GM13976 (cell line): ENCODE measurements at regions not wholly inside any gene's neighbourhood (a gene's known extent, or its start where the extent isn't known, plus 50 kb on each side); places are given as distances from the start of the nearest gene placed in this dataset.

ENCODE experiments used
- DNase-seq: peaks from one replicate; pipeline ENCODE4 v3.0.0; 2012; ENCODE audit warnings: low spot score
- in situ Hi-C: fragments of 300-500 bp; cut with MboI; formaldehyde crosslinking; loops from one replicate; pipeline ENCODE4 v1.12.0; 2022; ENCODE audit warnings: low sequenced_read_pairs, mixed read lengths, inconsistent platforms; ENCODE audit not compliant: unreplicated experiment
- TF ChIP-seq, protein P1 (sequence below): IDR thresholded peaks from 2 replicates; pipeline ENCODE4 v1.5.1; 2012; ENCODE audit warnings: borderline replicate concordance, mild to moderate bottlenecking; ENCODE audit not compliant: insufficient read depth; ENCODE audit errors: extremely low read depth, missing control alignments, control extremely low read depth

DNA sequence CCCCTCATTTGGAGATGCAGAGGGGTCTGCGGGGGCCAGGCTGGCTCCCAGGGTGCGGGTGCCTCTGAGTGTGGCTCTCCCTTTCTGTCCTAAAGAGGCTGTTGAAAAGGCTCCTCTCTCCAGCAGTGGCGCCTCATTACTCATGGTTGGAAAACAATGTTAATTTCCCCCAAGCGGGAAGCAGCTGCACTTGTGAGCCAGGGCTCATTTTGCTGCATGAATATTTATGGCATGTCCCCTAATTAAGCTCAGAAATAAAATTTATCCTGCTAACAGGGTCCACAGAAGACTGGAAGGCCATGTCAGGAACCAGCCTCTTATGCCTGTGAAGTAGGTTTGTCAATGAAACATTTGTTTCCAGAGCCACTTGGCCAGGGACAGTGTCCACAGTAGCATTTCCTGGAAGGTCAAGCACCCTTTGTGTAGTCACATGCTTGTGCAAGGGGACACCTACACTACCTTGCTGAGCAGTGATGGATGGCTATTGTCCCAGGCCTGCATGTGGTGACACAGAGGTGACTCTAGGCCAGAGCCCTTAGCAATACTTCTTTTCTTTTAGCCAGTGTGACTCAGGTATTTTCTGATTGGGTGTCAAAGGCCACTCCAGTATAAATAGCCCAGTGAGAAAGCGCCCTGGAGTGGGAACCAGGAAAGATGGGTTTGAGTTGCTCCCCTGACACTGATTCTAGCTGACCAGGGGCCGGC, 259.0 kb downstream of the FOXD2 start:
- in situ Hi-C loops, result no loop called here
- TF ChIP-seq, protein P1, sequence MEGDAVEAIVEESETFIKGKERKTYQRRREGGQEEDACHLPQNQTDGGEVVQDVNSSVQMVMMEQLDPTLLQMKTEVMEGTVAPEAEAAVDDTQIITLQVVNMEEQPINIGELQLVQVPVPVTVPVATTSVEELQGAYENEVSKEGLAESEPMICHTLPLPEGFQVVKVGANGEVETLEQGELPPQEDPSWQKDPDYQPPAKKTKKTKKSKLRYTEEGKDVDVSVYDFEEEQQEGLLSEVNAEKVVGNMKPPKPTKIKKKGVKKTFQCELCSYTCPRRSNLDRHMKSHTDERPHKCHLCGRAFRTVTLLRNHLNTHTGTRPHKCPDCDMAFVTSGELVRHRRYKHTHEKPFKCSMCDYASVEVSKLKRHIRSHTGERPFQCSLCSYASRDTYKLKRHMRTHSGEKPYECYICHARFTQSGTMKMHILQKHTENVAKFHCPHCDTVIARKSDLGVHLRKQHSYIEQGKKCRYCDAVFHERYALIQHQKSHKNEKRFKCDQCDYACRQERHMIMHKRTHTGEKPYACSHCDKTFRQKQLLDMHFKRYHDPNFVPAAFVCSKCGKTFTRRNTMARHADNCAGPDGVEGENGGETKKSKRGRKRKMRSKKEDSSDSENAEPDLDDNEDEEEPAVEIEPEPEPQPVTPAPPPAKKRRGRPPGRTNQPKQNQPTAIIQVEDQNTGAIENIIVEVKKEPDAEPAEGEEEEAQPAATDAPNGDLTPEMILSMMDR, result no peak
- no peak for DNase-seq

DNA sequence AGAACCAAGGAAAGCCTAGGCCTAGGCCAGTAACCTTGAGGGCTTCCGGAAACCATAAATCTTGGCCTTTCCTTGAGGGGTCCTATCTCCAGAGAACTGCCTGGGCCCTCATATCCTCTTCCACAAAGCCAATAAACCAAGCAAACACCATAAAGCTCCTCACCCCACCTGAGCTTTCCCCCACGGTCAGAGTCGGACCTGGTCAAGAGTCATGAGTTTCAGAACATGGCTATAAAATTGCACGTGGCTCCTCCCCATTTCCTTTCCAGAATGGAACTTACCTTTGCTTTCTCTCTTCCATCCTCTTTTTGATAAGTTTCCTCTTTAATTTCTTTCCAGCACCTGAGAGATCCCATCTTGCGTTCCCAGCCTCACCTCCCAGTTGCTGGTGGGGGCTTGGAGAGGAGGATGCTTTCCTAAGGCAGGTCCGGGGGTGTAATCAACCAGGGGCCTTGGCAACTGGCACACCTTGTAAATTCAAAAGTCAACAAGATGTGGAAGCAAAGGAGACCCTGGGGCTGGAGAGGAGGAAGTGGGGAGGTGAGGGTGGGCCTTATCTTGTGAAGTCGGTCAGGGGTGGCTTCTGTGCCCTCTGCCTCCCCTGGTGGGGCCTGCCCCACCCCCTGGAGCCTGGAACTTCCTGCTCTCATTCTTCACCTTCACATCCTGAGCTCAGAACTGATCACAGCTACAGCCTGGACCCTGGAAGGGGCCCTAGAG, 259.9 kb downstream of the FOXD2 start:
- TF ChIP-seq, protein P1, result no peak
- in situ Hi-C loops, result no loop called here
- DNase-seq, result no peak

DNA sequence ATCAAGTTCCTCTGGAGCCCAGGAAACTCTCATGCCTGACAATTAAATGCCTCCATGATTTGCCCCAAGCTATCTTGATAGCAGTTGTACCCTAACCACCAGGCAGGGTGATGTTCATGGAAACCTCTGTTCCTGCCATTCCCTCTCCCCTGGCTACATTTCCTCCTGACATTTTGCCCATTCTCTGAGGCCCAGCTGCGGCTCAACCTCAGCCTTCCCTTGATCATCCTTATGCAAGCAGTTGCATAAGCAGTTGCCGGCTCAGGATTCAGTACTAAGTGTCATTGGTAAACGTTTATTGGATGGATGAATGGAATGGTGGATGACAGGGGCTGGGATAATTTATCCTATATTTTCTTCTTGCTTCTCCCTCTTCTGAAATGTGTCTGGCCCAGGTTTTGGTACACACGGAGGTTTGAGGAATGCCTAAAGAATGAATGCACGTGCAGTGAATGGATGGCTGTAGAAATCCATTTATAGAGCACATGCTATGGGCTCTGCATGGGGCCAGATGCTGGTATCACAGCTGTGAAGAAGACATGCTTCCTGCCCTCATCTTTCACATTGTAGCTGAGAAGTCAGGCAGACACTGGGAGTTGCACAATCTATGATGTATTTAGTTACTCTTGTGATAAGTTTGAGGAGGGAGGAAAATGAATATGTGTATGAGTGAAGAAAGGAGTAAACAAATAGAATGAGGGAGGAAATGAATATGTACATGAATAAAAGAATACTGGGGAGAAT, 261.8 kb downstream of the FOXD2 start:
- DNase-seq, result no peak
- in situ Hi-C loops, result loop anchor here (10.0 to 25.0 kb wide), 2 partner anchors 255 to 512 kb away; partner anchors contain the start of gene PDZK1IP1
- TF ChIP-seq, protein P1, result no peak

DNA sequence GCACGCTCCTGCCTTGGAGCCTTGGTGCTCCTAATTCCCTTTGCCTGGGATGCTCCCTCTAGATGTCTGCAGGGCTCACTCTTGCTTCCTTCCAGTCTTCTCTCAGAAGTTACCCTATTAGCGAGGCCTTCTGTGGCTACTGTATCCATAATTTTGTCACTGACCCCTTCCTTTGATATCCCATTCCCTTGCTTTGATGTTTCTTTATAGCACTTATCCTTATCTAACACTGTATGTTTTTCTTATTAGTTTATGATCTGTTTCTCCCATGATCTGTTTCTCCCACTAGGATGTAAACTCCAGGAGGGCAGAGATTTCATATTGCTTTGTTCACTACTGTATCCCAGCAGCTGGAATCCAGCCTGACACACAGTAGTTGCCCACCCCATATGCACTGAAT, 263.4 kb downstream of the FOXD2 start:
- TF ChIP-seq, protein P1, result no peak
- no peak for DNase-seq
- in situ Hi-C loops, result loop anchor here (10.0 to 25.0 kb wide), 2 partner anchors 256 to 514 kb away; partner anchors contain the start of gene PDZK1IP1

DNA sequence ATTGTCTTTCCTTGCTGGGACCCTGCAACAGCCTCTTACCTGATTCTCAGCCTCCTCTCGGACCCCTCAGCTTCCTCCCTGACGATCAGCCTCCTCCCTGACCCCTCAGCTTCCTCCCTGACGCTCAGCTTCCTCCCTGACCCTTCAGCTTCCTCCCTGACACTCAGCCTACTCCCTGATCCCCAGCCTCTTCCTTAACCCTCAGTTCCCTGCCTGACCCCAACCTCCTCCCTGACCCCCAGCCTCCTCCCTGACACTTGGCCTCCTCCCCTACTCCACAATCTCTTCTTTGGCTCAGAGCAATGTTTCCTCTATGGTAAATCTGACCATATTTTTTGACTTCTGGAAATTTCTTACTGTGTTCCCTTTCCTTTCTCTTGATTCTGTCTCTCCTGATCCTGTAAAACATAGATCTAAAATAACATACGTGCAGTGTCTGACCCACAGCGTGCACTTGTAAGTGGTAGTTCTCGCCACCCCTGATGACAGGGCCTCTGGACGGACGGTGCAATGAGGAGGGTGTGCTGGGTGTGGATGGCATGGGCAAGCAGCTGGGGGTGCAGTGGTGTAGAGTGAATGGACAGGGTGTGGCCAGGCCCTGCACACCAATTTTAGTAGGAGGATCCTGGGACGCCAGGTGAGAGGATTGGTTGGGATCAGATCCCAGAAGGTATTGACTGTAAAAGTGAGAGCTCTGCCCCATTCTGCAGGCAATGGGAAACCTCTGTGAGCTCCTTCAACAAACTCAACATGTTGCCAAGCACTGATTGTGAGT, 264.1 kb downstream of the FOXD2 start:
- in situ Hi-C loops, result loop anchor here (10.0 to 25.0 kb wide), 2 partner anchors 257 to 515 kb away; partner anchors contain the start of gene PDZK1IP1
- DNase-seq, result no peak
- TF ChIP-seq, protein P1, result no peak

DNA sequence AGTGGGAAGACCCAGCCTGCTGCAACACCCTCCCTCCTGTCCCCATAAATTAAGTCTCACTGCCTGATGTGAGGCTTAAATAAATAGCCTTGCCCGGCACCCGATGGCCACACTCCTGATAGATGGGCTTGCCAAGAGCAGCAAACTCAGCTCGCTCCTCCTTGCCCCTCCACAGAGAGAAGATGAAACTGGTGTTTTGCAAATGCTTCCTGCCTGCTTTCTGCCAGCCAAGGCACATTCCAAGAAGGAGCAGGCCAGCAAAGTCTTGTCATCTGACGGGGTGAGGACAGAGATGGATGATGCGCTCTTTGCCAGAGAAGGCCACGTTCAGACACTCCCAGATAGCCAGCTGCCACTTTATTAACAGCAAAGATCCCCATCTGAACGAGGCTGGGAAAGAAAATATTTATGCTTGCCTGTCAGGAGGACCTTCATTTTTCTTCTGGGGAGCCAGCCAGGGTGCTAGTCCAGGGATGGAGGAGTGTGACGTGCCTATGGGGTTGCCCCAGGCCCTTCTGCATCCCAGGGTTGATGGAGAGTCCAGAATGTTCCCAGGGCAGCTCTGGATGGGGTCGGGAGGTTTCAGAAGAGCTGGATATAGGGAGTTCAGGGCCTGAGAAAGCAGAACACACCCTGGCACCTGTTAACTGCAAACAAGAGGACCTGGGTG, 265.4 kb downstream of the FOXD2 start:
- in situ Hi-C loops, result loop anchor here (10.0 to 25.0 kb wide), 2 partner anchors 258 to 516 kb away; partner anchors contain the start of gene PDZK1IP1
- TF ChIP-seq, protein P1, result no peak
- DNase-seq, result no peak
